ENCODE measurements at regions not wholly inside any gene's neighbourhood (a gene's known extent, or its start where the extent isn't known, plus 50 kb on each side); places are given as distances from the start of the nearest gene placed in this dataset.
"Not testable (repeated sequence)": the region's sequence is repeated elsewhere in the genome, so short reads cannot be mapped to it uniquely, and the experiment has no call there.

- DNase-seq = no peak
These were observed 284.9 kb downstream of the INSIG2 start for GRCh38 chr2:118372886-118373830.

GRCh38 chr2:118371515-118371914, 283.2 kb downstream of the INSIG2 start:
- DNase-seq = no peak

- DNase-seq = not testable (repeated sequence)
These were observed 281.2 kb downstream of the INSIG2 start for GRCh38 chr2:118369521-118369920.

GRCh38 chr2:118363604-118364003, 275.3 kb downstream of the INSIG2 start:
- no peak for DNase-seq

- no peak for DNase-seq
These were observed 267.8 kb downstream of the INSIG2 start for GRCh38 chr2:118356051-118356450.

- DNase-seq = no peak
These were observed 263.5 kb downstream of the INSIG2 start for GRCh38 chr2:118351796-118352195.

GRCh38 chr2:118350621-118351020, 262.4 kb downstream of the INSIG2 start:
- DNase-seq = no peak

- no peak for DNase-seq
These were observed 261.1 kb downstream of the INSIG2 start for GRCh38 chr2:118349365-118349764.

GRCh38 chr2:118348380-118349034, 260.2 kb downstream of the INSIG2 start:
- DNase-seq = no peak

- no peak for DNase-seq
These were observed 257.2 kb downstream of the INSIG2 start for GRCh38 chr2:118345465-118345864.

GRCh38 chr2:118340103-118340502, 251.8 kb downstream of the INSIG2 start:
- DNase-seq = no peak

GRCh38 chr2:118339386-118339785, 251.1 kb downstream of the INSIG2 start:
- no peak for DNase-seq

GRCh38 chr2:118333664-118334063, 245.4 kb downstream of the INSIG2 start:
- DNase-seq = no peak

- DNase-seq = no peak
These were observed 237.2 kb downstream of the INSIG2 start for GRCh38 chr2:118325321-118325955.

- no peak for DNase-seq
These were observed 234.1 kb downstream of the INSIG2 start for GRCh38 chr2:118322406-118322805.

GRCh38 chr2:118321432-118322105, 233.3 kb downstream of the INSIG2 start:
- no peak for DNase-seq

GRCh38 chr2:118320658-118321057, 232.4 kb downstream of the INSIG2 start:
- DNase-seq = no peak

- DNase-seq = no peak
These were observed 231.9 kb downstream of the INSIG2 start for GRCh38 chr2:118320196-118320595.

GRCh38 chr2:118319271-118319684, 231.0 kb downstream of the INSIG2 start:
- DNase-seq = no peak

- DNase-seq = no peak
These were observed 227.3 kb downstream of the INSIG2 start for GRCh38 chr2:118315606-118316005.

GRCh38 chr2:118312969-118313756, 224.9 kb downstream of the INSIG2 start:
- no peak for DNase-seq
